Small intestine (tissue), 7 donors: ENCODE measurements at regions not wholly inside any gene's neighbourhood (a gene's known extent, or its start where the extent isn't known, plus 50 kb on each side); places are given as distances from the start of the nearest gene placed in this dataset.

Experiments used
- DNase-seq, 2 donors: peaks; one replicate each; pipeline versions ENCODE4 v3.0.0 to v3.0.0-alpha.2; 2013
- FAIRE-seq: peaks from 2 replicates; lab custom pipeline; 2012; peaks lifted over from hg19 to GRCh38; lab: Jason Lieb, UNC
- H3K27ac ChIP-seq, 3 donors: one replicate each; pipeline ENCODE4 v1.5.1; 2013; ENCODE audit warnings: low read length in 2 of 3, mild to moderate bottlenecking in 2 of 3, control low read depth in 1 of 3, inconsistent platforms in 1 of 3, low read depth in 1 of 3, moderate library complexity in 1 of 3
- H3K27me3 ChIP-seq, 3 donors: one replicate each; pipeline ENCODE4 v1.6.1; 2013; ENCODE audit warnings: low read length in 3 of 3, inconsistent platforms in 1 of 3; ENCODE audit not compliant: control insufficient read depth in 3 of 3, insufficient read depth in 3 of 3
- H3K36me3 ChIP-seq, 3 donors: one replicate each; pipeline ENCODE4 v1.6.1; 2013; ENCODE audit warnings: low read length in 3 of 3, inconsistent platforms in 1 of 3, low read depth in 1 of 3, mild to moderate bottlenecking in 1 of 3, moderate library complexity in 1 of 3; ENCODE audit not compliant: control insufficient read depth in 3 of 3, insufficient read depth in 2 of 3
- H3K4me1 ChIP-seq, 3 donors: one replicate each; pipeline ENCODE4 v1.6.1; 2013; ENCODE audit warnings: low read length in 2 of 3, inconsistent platforms in 1 of 3, low read depth in 1 of 3, mild to moderate bottlenecking in 1 of 3, moderate library complexity in 1 of 3; ENCODE audit not compliant: control insufficient read depth in 3 of 3, insufficient read depth in 2 of 3
- H3K4me3 ChIP-seq, 3 donors: one replicate each; pipeline ENCODE4 v1.5.1; 2013; ENCODE audit warnings: low read length in 3 of 3, control low read depth in 1 of 3, inconsistent platforms in 1 of 3, low read depth in 1 of 3, mild to moderate bottlenecking in 1 of 3, moderate library complexity in 1 of 3
- H3K9me3 ChIP-seq, 2 donors: one replicate each; pipeline ENCODE4 v1.6.1; 2013; ENCODE audit warnings: low read depth in 1 of 2, low read length in 1 of 2; ENCODE audit not compliant: control insufficient read depth in 2 of 2, insufficient read depth in 1 of 2
- WGBS, 3 donors: extraction: QIAGEN DNeasy Blood & Tissue Kit; methylation state at CpG; one replicate each; pipeline ENCODE4 v1.1.7; 2013; 5-methylcytosine and 5-hydroxymethylcytosine counted together
- donor health status: healthy with polysubstance abuse.
- donor health status: control.
- donor health status: control.
- donor health status: Bipolar disorder and iron deficiency.
- donor health status: healthy.

DNA sequence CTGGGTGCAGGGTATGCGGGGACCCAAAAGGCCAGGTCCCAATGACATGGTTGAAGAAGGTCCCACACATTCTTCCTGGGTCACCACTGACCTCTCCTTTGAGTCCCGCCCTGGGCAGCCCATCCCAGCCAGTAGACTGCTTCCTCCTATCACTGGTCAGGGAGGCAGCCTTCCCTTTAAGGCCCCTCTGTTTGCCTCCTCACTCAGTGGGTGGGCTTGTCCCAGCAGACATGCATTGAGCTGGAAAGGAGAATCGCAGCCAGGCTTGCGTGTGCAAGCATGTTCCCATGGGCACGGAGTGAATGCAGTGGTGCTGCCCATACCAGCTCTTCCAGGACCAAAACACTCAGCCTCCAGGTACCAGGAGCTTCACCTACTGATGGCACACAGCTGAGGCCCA lies 162.4 kb upstream of the SYT13 start:
- DNase-seq (no peak), FAIRE-seq (no peak)
- no peak overlapping the region for H3K4me3 ChIP-seq
- no peaks in the 10 kb centered on the region for H3K9me3 ChIP-seq
- H3K27me3 ChIP-seq: no peaks in the 10 kb centered on the region
- H3K27ac ChIP-seq: no peak overlapping the region
- no peaks in the 10 kb centered on the region for H3K4me1 ChIP-seq
- H3K36me3 ChIP-seq: no peaks in the 10 kb centered on the region
- 82 to 94% (median 90%) methylated on average over 5 of the region's 5 CpGs for WGBS, 3 donors

DNA sequence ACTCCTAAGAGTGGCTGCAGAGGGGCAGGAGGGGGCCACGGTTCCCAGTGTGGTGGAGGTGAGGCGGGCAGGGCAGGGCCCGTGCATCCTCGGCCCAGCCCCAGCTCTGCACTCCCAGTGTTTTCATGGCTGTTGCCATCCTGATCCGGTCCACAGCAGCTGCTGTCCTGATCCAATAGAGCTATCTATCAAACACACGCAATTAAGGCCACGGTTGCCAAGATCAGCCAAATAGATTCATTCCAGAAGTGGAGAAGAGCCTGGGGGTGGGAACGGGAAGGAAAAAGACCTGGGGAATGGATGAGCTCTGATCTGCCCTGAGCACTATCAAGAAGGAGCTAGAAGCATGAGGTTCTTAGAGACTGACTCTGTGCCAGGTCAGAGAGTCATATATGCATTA lies 160.9 kb upstream of the SYT13 start:
- Histone ChIP-seq H3K9me3 (no peaks in the 10 kb centered on the region), H3K27me3 (no peaks in the 10 kb centered on the region), H3K4me1 (no peaks in the 10 kb centered on the region), H3K36me3 (no peaks in the 10 kb centered on the region), H3K27ac (no peak overlapping the region), H3K4me3 (no peak overlapping the region)
- 64 to 73% (median 64%) methylated on average over 8 of the region's 8 CpGs for WGBS, 3 donors
- FAIRE-seq (no peak), DNase-seq (no peak)

DNA sequence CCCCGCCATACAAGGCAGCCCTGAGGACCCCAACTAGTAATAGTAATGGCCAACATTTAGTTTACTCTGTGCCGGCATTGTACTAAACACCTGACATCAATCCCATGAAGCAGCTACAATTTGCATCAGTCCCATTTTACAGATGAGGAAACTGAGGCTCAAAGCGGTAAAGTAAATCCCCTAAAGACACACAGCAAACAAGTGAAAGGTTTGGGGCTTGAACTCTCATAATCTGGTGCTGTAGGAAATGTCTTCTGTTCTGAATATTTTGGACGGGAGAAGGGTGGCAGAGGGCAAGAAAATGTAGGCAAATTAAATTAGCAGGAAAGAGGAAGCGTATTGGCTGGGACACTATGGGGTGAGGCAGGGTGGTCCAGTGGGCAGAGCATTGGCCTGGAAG lies 160.3 kb upstream of the SYT13 start:
- no peaks in the 10 kb centered on the region for H3K36me3 ChIP-seq
- H3K9me3 ChIP-seq: no peaks in the 10 kb centered on the region
- DNase-seq (no peak), FAIRE-seq (no peak)
- H3K27ac ChIP-seq: no peak overlapping the region
- no peaks in the 10 kb centered on the region for H3K27me3 ChIP-seq
- H3K4me1 ChIP-seq: no peaks in the 10 kb centered on the region
- WGBS, 3 donors: 78 to 88% (median 79%) methylated on average over 5 of the region's 5 CpGs
- no peak overlapping the region for H3K4me3 ChIP-seq

DNA sequence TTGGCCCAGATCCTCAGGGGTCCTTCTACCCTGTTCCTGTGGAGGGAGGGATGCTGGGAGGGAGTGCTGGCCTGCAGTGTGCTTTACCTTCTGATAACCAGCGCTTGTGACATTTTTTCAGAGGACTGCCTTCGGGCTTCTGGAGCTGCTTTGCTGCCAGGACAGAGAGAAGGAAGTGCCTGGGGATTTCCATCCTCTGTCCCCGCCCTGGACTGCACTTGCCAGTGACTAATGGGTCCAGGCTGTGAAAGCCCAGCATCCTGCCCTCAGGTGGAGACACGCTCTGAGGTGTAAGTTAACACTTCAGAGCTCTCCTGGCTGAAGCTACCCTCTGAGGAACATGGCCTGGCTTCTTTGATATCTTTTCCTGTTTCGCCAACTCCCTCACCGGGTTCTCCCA lies 158.7 kb upstream of the SYT13 start:
- H3K4me3 ChIP-seq: no peak overlapping the region
- no peaks in the 10 kb centered on the region for H3K9me3 ChIP-seq
- DNase-seq (no peak), FAIRE-seq (no peak)
- H3K27ac ChIP-seq: no peak overlapping the region
- no peaks in the 10 kb centered on the region for H3K27me3 ChIP-seq
- H3K36me3 ChIP-seq: no peaks in the 10 kb centered on the region
- 26 to 35% (median 32%) methylated on average over 6 of the region's 6 CpGs for WGBS, 3 donors
- H3K4me1 ChIP-seq: no peaks in the 10 kb centered on the region

DNA sequence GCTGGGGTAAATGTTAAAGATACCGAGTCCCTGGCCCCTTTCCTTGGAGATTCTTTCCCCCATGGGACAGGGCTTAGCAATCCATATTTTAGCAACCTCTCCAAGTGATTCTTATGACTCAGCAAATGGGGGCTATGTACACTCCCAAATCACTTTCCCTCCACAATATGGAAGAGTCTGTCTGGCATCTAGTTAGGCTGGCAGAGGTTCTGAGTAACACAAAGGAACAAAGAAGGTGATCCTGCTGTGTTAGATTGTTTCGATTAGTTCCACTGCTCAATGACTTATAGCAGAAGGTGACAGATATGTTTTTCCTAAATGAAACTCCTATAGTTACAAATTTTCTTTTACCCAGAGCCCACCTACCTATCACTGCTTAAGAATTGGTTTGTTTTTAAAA lies 154.0 kb upstream of the SYT13 start:
- H3K4me1 ChIP-seq: no peaks in the 10 kb centered on the region
- H3K27me3 ChIP-seq: peaks cover 0 to 5% (median 2%) of the 10 kb centered on the region in 3 donors
- FAIRE-seq (no peak), DNase-seq (no peak)
- no peaks in the 10 kb centered on the region for H3K36me3 ChIP-seq
- no peaks in the 10 kb centered on the region for H3K9me3 ChIP-seq
- no peak overlapping the region for H3K27ac ChIP-seq
- no peak overlapping the region for H3K4me3 ChIP-seq
- 85 to 92% (median 90%) methylated on average over 2 of the region's 2 CpGs for WGBS, 3 donors

DNA sequence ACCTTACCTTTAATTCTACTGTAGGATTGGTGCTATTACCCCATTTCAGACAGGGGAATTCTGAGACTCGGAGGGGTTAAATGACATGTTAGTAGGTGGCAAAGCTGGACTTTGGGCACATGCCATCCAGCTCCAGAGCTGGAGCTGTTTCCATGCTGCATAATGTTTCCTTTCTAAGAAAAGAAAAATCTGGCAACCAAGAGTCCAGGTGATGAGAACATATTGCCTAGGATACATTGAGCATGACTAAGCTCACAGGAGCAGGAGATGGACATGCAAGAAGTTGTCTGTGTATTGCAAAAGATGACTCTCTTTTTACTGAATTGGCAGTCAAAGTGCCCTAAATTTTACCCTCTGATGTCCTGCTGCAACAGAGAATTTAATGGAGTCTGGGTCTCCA lies 150.8 kb upstream of the SYT13 start:
- H3K27me3 ChIP-seq: peaks cover 0 to 5% (median 3%) of the 10 kb centered on the region in 3 donors
- H3K4me1 ChIP-seq: no peaks in the 10 kb centered on the region
- no peak for DNase-seq
- H3K27ac ChIP-seq: no peak overlapping the region
- WGBS, 3 donors: 63 to 89% (median 74%) methylated on average over 1 of the region's 1 CpG
- no peaks in the 10 kb centered on the region for H3K36me3 ChIP-seq
- no peak for FAIRE-seq
- H3K9me3 ChIP-seq: no peaks in the 10 kb centered on the region
- H3K4me3 ChIP-seq: no peak overlapping the region

DNA sequence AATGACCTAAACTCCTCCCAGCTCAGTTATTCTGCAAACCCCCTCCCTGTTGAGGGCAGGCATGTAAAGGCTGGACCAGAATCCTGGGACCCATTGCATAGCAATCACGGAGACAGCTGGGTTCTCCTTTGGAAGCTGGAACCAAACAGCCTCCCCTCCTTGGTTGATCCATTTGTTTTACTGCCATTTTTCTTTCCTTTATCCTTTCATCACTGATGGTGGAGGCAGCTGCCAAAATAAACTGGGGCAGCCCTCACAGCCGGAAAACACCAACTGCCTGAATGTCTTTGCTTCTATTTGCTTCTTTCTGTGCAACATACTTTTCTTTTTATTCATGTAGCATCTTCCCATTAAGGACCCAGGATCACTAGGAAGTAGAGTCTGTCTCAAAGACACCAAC lies 150.0 kb upstream of the SYT13 start:
- Histone ChIP-seq H3K4me1 (no peaks in the 10 kb centered on the region), H3K4me3 (no peak overlapping the region), H3K27me3 (peaks cover 0 to 9% (median 3%) of the 10 kb centered on the region in 3 donors), H3K36me3 (no peaks in the 10 kb centered on the region), H3K9me3 (no peaks in the 10 kb centered on the region), H3K27ac (no peak overlapping the region)
- FAIRE-seq (no peak), DNase-seq (no peak)
- 48 to 77% (median 64%) methylated on average over 2 of the region's 2 CpGs for WGBS, 3 donors

DNA sequence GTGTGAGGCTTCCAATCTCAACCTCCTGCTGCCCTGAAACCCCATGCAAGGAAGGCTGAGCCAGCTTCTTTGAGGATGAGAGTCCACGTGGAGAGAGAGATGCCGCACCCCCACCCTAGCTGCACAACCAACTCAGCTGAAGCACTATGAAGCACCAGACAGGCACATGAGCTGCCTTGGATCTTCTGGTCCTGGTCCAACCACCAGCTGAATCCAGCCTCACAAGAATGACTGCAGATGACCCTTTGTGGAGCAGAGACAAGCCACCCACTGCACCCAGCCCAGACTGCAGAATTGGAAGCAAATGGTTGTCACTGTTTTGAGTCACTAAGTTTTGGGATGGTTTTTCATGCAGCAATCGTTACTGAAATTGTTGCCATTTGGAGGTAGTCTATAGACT lies 149.6 kb upstream of the SYT13 start:
- Histone ChIP-seq H3K4me3 (no peak overlapping the region), H3K27ac (no peak overlapping the region), H3K9me3 (no peaks in the 10 kb centered on the region), H3K36me3 (no peaks in the 10 kb centered on the region), H3K4me1 (no peaks in the 10 kb centered on the region), H3K27me3 (peaks cover 0 to 9% (median 3%) of the 10 kb centered on the region in 3 donors)
- DNase-seq (no peak), FAIRE-seq (no peak)
- WGBS, 3 donors: 51 to 77% (median 63%) methylated on average over 3 of the region's 3 CpGs

DNA sequence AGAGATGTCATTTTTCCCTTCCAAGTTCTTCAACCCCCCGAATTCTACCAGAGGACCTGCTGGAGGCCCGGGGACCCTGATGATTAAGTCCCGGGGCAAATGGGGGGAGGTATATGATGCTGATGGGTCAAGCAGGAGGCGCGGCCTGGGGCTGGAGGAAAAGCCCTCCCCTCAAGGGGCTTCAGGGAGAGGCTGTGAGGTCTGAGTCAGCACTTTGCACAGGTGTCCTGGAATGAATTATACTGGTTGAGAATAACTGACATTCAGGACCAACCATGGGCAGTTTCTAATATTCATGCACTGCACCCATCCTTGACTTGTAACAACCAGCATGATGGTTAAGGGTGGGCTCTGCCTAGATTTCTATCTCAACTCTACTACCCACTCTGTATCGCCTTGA lies 146.8 kb upstream of the SYT13 start:
- FAIRE-seq (no peak), DNase-seq (no peak)
- Histone ChIP-seq H3K9me3 (no peaks in the 10 kb centered on the region), H3K27me3 (peaks cover 0 to 11% (median 3%) of the 10 kb centered on the region in 3 donors), H3K4me1 (no peaks in the 10 kb centered on the region), H3K27ac (no peak overlapping the region), H3K4me3 (no peak overlapping the region), H3K36me3 (no peaks in the 10 kb centered on the region)
- 72 to 89% (median 86%) methylated on average over 6 of the region's 6 CpGs for WGBS, 3 donors
